A204.1 (cell line): ENCODE measurements at regions not wholly inside any gene's neighbourhood (a gene's known extent, or its start where the extent isn't known, plus 50 kb on each side); places are given as distances from the start of the nearest gene placed in this dataset.

ENCODE experiments used
- FAIRE-seq: peaks from 2 replicates; lab custom pipeline; 2012; peaks lifted over from hg19 to GRCh38; lab: Jason Lieb, UNC

DNA sequence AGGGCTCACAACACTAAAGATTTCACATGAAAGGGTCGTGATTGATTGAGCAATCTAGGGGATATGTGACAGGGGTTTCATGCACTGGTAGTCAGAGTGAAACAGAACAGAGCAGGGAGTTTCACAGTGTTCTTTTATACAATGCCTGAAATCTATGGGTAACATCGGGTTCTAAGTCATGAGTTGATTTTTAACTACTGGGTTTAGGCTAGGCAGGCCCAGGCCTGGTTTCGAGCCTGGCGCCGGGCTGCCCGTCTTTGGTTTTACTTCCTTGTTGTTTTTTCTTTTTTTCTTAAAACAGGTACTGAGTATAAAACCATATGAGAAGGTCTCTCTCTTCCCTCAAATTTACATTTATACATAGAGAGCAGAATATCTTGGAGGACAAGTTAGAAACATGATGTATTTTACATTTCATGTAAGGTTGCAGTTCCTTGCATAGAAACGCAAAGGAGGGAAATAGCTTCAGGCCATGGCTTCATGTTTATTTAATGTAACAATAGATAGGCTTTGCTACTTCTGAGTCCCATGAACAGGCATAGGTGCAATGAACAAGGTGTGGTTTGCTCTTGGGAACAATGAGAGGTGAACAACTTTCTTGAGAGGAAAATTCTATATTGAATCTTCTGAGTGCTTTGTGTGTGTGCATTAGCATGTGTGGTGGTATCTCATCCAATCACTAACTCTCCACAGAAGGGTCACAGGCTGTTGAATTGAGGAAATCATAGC, 128.9 kb upstream of the RXFP2 start:
- FAIRE-seq, result no peak

GRCh38 chr13:31611214-31611613, 128.1 kb upstream of the RXFP2 start:
- FAIRE-seq, result no peak

- no peak for FAIRE-seq
Observed at GRCh38 chr13:31614073-31614472, 125.3 kb upstream of the RXFP2 start.

GRCh38 chr13:31614704-31615103, 124.6 kb upstream of the RXFP2 start:
- no peak for FAIRE-seq

DNA sequence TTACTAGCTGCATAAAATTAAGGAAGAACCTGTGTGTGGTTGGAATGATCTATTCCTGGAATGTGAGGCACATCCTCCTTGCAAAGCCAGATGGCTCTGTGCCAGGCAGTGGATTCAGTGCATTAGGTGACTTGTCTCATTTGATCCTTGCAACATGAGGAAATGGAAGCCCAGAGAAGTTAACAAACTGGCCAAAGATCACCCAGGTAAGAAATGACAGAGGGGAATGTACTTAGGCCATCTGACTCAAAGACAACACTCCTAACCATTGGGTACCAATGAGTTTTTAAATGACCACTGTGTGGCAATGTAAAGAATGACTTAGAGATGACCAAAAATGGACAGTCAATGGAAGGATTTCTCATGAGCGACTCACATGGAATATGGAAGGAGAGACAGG, 114.2 kb upstream of the RXFP2 start:
- no peak for FAIRE-seq

DNA sequence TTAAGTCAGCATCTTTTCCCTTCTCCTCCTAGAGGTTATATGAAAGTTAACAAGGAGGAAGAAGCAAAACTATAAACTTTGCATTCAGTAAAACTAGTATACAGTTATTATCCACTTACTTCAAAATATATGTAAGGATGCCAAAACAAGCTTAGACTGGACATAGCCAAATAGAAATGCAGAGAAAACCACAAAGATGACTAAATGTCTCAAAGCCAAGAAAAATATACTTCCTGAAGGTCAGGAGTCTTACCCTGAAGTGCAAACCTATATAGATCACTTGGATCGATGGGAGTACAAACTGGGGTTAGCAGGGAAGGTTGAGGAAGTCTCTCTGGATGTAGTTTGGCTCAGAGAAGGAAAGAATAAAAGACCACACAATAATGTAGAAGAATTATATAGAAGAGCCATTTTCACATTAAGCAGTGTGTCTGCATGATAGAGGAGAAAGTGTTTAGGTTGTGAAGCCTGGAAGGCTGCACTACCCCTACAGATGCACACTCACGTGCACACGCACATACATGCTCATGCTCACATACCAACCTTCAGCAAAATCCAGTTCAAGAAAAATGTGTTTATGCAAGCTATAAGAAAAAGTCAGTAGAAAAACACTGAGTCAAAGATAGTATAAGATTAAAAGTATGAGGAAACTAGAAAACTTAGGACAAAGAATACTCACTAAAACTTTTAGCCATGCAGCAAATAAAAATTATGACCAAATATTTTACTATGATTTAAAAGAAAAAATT, 112.1 kb upstream of the RXFP2 start:
- FAIRE-seq, result no peak

DNA sequence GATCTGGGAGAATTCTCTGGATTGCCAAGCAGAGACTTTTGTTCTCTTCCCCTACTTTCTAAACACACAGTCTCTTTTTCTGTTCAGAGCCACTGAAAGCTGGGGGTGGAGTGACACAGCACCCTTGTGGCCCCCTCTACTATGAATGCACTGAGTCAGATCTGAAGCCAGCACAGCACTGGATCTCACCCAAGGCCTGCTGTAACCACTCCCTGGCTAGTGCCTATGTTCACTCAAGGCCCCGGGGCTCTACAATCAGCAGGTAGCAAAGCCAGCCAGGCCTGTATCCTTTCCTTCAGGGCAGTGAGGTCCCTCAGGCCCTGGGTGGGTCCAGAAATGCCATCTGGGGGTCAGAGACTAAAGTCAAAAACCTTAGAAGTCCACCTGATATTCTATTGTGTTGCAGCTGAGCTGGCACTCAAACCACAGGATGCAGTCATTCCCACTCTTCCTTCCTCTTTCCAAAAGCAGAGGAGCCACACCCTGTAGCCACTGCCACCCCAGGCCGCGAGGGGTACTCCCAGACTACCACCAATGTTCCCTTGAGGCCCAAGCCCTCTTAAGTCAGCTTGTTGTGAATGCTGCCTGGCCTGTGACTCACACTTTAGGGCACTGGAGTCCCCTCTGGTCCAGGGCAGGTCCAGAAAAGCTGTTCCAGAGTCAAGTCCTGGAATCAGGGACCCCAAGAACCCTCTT, 110.1 kb upstream of the RXFP2 start:
- FAIRE-seq, result no peak

- no peak for FAIRE-seq
Observed at GRCh38 chr13:31631071-31631470, 108.3 kb upstream of the RXFP2 start.

DNA sequence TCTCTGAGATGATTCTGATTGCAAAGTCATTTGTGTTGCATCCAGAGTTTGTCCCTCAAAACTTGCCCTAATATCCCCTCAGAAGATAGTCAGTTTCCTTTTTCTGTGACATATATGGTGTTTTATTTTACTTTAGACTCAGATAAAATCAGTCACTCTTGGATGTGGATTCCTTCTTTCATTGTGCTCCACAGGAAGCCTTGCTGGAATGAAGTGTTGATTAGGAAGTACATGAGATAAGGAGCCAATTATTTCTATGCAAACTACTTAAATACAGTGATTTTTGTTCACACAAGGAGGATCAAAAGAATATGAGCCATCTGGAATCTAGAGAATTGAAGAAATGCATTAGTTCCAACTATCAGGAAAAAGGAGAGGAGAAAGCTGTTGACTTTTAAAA, 107.6 kb upstream of the RXFP2 start:
- FAIRE-seq, result no peak

- FAIRE-seq, result no peak
Observed at GRCh38 chr13:31638577-31638976, 100.7 kb upstream of the RXFP2 start.

DNA sequence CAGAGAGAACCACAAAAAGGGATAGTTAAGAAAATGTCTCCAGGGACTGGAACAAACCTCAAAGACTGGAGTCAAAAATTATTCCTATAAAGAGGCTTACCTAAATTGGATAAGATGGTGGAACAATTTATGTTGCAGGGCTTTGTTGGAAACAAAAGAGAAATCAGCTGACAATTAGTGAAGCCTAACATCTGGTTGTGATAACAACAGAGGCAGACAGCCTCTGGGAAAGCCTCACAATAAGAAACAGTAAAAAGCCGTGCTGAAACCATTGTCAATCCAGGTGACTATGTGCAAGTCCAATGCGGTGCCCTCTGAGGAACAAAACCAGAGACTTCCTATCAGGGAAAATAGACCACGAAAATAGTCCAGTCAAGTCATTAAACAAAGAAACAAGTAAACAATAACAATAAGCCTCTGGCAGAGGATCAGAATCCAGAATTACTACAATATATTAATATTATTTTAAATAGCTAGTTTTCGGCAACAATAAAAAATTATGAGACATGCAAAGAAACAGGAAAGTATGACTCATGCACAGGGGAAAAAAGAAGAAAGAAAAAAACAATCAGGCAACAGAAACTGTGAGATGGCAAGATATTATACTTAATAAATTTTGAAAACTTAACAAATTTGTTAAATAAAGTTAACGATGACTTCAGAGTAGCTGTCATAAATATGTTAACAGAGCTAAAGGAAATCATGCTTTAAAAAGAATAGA, 99.7 kb upstream of the RXFP2 start:
- FAIRE-seq, result no peak

- no peak for FAIRE-seq
Observed at GRCh38 chr13:31649766-31650165, 89.6 kb upstream of the RXFP2 start.

DNA sequence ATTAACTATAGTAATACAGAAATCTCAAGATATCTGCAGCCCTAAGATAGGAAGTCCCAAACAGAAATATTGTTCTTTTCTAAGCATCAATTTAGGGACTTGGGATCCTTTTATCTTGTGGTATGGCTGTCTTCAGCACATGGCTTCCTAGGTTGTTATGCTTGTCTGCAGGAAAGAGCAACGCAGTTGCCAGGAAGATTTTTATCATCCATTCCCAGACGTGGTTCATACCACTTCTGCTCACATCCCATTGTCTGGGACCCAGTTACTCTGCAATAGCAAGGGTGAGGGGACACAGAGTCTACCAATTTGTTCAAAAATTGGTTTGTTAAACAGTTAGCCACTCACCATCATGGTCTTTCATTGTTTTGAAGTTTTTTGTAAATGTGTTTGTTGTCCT, 85.6 kb upstream of the RXFP2 start:
- no peak for FAIRE-seq

- FAIRE-seq, result no peak
Observed at GRCh38 chr13:31663880-31664585, 75.3 kb upstream of the RXFP2 start.

GRCh38 chr13:31670831-31671617, 68.3 kb upstream of the RXFP2 start:
- no peak for FAIRE-seq

DNA sequence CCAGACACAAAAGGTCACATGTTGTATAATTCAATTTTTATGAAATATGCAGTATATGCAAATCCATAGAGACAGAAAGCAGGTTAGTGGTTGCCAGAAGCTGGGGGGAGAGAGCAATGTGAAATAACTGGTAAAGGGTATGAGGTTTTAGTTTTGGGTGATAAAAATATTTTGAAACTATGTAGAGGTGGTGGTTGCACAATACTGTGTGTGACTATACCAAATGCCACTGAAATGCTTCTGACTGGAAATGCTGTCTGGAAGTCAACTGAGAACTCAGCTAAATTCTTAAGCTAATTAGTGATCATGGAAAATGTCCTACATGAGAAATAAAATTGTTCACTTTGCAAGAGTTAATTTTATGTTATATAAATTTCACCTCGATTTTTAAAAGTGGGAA, 65.3 kb upstream of the RXFP2 start:
- no peak for FAIRE-seq

DNA sequence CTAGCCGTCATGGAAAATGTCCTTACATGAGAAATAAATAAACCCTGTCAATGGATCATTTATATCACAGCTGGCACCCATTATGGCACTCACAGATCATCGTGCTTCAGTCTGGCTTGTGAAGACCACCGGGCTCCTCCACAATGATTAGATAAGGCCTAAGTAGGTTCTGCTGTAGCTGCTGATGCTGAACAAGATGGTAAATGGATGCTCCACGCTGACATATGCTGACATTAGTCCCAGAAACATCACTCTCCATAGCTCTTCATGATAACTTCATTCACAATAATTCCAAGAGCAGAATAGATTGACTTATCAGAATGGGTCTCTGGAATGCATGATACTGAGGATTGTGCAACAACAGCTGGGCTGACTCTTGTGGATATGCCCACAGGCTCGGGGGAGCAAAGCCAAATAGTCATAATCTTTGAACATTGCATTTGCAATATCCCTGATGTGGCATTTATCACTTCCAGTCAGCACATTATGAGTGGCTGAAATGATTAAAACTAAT, 63.8 kb upstream of the RXFP2 start:
- FAIRE-seq, result no peak

GRCh38 chr13:31681133-31681532, 58.2 kb upstream of the RXFP2 start:
- FAIRE-seq, result no peak

DNA sequence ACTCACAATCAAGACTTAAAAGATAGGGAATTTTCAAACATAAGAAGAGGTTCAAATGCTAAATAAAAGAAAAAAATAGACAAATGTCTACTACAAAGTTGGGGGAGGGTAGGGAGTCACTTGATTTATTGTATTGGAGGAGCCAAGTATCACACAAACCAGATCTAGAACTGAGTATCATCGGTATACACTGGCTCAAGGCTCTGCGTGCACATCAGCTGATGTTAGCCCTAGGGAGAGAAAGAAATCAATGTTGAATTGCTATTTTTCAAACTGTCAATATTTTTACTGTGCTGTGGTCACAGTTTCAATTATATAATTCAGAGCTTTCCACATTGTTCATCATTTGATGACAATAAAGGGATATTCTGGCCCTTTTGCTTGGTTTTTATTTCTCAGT, 54.9 kb upstream of the RXFP2 start:
- no peak for FAIRE-seq

DNA sequence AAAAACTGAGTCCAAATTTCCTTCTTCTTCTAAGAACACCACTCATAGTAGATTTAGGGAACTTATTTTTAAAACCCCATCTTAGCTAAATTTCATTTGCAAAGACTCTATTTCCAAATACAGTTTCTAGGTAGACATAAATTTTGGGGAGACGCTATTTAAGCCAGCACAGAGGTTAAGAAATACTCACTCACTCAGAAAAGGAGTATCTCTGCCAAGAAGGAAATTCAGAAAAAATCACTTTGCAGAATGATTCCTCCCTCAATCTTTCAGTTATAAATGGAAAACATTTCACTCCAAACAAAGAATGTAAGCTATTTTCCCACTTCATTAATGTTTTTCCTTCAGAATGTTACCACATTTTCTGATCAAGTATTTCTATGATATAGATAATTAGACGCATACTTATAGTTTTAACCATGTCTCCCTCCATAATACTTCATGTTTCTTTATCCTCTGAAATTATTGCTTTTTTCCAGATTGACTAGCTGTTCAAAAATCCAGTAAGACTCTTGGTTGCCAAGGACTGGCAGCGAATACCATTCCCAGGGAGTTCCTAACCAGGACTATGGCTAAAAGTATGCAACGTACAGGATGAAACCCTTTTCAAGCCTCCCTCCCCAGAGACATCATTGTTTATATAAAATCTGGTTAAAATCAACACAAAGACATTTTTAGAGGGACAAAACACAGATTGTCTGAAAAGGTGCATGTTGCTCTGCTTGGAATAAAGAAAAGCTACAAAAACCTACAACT, 52.5 kb upstream of the RXFP2 start:
- FAIRE-seq, result no peak
